ENCODE measurements at regions not wholly inside any gene's neighbourhood (a gene's known extent, or its start where the extent isn't known, plus 50 kb on each side); places are given as distances from the start of the nearest gene placed in this dataset.
A peak's percentile ranks its signal among the peaks of the same experiment; 100 is the strongest.

- Histone ChIP-seq H3K4me3 (ENCODE audit: low read depth, low read length, poor library complexity, severe bottlenecking) (no peak overlapping the region), H3K36me3 (ENCODE audit: insufficient read depth, low read length, poor library complexity, severe bottlenecking) (no peaks in the 10 kb centered on the region), H3K27me3 (replicated peaks; ENCODE audit: insufficient read depth, low read depth, low read length, poor library complexity) (no peaks in the 10 kb centered on the region), H3K27ac (ENCODE audit: low read depth, low read length, poor library complexity, severe bottlenecking) (no peak overlapping the region), H3K4me1 (ENCODE audit: insufficient read depth, low read length, poor library complexity, severe bottlenecking) (peaks cover 15% of the 10 kb centered on the region), H3K9me3 (ENCODE audit: low read depth, low read length, poor library complexity, severe bottlenecking) (no peaks in the 10 kb centered on the region)
- ChIA-PET CTCF (no interaction called here), POLR2A (ENCODE audit: low non-redundant PET) (no interaction called here)
- BruUV-seq (replicated peaks), result no TSS peak
- no peak for DNase-seq (ENCODE audit: low spot score)
- intact Hi-C loops (cut with micrococcal nuclease; ENCODE audit: unreplicated experiment), result no loop called here
- TF ChIP-seq EZH2 (IDR thresholded peaks at IDR 0.05; ENCODE audit: borderline replicate concordance, low read depth, low read length, poor library complexity, severe bottlenecking), result no peak
- TF ChIP-seq, protein P1, sequence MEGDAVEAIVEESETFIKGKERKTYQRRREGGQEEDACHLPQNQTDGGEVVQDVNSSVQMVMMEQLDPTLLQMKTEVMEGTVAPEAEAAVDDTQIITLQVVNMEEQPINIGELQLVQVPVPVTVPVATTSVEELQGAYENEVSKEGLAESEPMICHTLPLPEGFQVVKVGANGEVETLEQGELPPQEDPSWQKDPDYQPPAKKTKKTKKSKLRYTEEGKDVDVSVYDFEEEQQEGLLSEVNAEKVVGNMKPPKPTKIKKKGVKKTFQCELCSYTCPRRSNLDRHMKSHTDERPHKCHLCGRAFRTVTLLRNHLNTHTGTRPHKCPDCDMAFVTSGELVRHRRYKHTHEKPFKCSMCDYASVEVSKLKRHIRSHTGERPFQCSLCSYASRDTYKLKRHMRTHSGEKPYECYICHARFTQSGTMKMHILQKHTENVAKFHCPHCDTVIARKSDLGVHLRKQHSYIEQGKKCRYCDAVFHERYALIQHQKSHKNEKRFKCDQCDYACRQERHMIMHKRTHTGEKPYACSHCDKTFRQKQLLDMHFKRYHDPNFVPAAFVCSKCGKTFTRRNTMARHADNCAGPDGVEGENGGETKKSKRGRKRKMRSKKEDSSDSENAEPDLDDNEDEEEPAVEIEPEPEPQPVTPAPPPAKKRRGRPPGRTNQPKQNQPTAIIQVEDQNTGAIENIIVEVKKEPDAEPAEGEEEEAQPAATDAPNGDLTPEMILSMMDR (conservative IDR thresholded peaks at IDR 0.05; ENCODE audit: low read depth, low read length), result no peak
Observed at GRCh38 chr7:118369987-118370386, 145.5 kb downstream of the ANKRD7 start.

DNA sequence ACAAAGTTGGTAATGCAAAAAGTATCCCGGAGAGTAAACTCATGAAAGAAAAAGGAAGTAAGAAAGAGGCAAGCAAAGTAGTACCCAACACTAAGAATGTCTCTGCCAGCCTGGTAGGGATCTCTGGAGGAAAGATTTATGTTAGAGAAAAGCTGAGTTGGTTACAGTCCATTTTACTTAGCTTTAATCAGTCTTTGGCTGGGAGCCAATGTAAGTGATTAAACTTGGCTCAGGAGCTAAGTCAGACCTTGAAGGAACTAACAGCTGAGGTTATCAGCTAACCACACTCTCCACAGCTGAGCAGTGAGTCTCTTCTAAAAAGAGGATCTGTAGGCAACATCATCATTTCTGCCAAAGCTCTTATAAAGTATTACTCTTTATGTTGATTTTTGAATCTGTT, 148.0 kb downstream of the ANKRD7 start:
- Histone ChIP-seq H3K4me3 (ENCODE audit: low read depth, low read length, poor library complexity, severe bottlenecking) (no peak overlapping the region), H3K27me3 (replicated peaks; ENCODE audit: insufficient read depth, low read depth, low read length, poor library complexity) (no peaks in the 10 kb centered on the region), H3K36me3 (ENCODE audit: insufficient read depth, low read length, poor library complexity, severe bottlenecking) (no peaks in the 10 kb centered on the region), H3K4me1 (ENCODE audit: insufficient read depth, low read length, poor library complexity, severe bottlenecking) (peaks cover 21% of the 10 kb centered on the region), H3K27ac (ENCODE audit: low read depth, low read length, poor library complexity, severe bottlenecking) (peak overlapping the region; percentile 18), H3K9me3 (ENCODE audit: low read depth, low read length, poor library complexity, severe bottlenecking) (no peaks in the 10 kb centered on the region)
- ChIA-PET CTCF (no interaction called here), POLR2A (ENCODE audit: low non-redundant PET) (no interaction called here)
- TF ChIP-seq, protein P1 (conservative IDR thresholded peaks at IDR 0.05; ENCODE audit: low read depth, low read length), result no peak
- no peak for TF ChIP-seq EZH2 (IDR thresholded peaks at IDR 0.05; ENCODE audit: borderline replicate concordance, low read depth, low read length, poor library complexity, severe bottlenecking)
- BruUV-seq (replicated peaks), result no TSS peak
- intact Hi-C loops (cut with micrococcal nuclease; ENCODE audit: unreplicated experiment), result no loop called here
- peak; percentile 82 for DNase-seq (ENCODE audit: low spot score)

DNA sequence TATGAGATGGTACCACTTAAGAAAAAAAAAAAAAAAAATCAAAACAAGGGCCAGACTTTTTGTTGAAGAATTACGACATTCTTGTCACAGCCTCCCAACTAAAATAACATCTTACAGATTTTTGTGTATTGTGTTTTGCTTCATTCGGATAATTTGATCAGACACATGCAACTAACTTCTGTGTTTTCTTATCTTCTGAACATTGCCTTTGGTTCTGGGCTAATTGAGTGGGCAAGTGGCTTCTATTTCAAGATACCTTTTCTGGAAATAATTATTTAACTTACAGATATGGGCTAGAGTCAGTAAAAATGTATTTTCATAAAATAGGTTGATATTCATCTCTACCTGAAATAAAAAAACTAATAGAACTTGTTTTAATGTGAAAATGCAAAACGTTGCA, 165.1 kb downstream of the ANKRD7 start:
- no peaks in the 10 kb centered on the region for H3K27me3 ChIP-seq (replicated peaks; ENCODE audit: insufficient read depth, low read depth, low read length, poor library complexity)
- no peak overlapping the region for H3K4me3 ChIP-seq (ENCODE audit: low read depth, low read length, poor library complexity, severe bottlenecking)
- H3K4me1 ChIP-seq (ENCODE audit: insufficient read depth, low read length, poor library complexity, severe bottlenecking), result peaks cover 6% of the 10 kb centered on the region
- BruUV-seq (replicated peaks), result no TSS peak
- TF ChIP-seq, protein P1 (conservative IDR thresholded peaks at IDR 0.05; ENCODE audit: low read depth, low read length), result no peak
- no peak for TF ChIP-seq EZH2 (IDR thresholded peaks at IDR 0.05; ENCODE audit: borderline replicate concordance, low read depth, low read length, poor library complexity, severe bottlenecking)
- no peak overlapping the region for H3K27ac ChIP-seq (ENCODE audit: low read depth, low read length, poor library complexity, severe bottlenecking)
- no peaks in the 10 kb centered on the region for H3K9me3 ChIP-seq (ENCODE audit: low read depth, low read length, poor library complexity, severe bottlenecking)
- intact Hi-C loops (cut with micrococcal nuclease; ENCODE audit: unreplicated experiment), result no loop called here
- ChIA-PET POLR2A (ENCODE audit: low non-redundant PET) (no interaction called here), CTCF (no interaction called here)
- DNase-seq (ENCODE audit: low spot score), result no peak
- no peaks in the 10 kb centered on the region for H3K36me3 ChIP-seq (ENCODE audit: insufficient read depth, low read length, poor library complexity, severe bottlenecking)

Measured in A673 (cell line).